NB4 (cell line): ENCODE measurements at regions not wholly inside any gene's neighbourhood (a gene's known extent, or its start where the extent isn't known, plus 50 kb on each side); places are given as distances from the start of the nearest gene placed in this dataset.

Experiments used
- MYC ChIP-seq: IDR thresholded peaks from 2 replicates; pipeline ENCODE4 v1.6.1; 2011; ENCODE audit warnings: low read depth, low read length
- POLR2A ChIP-seq: IDR thresholded peaks from 2 replicates; pipeline ENCODE4 v1.6.1; 2011; ENCODE audit warnings: mild to moderate bottlenecking; ENCODE audit not compliant: insufficient read length; ENCODE audit errors: extremely low read depth
- TF ChIP-seq, protein P1 (sequence below): IDR thresholded peaks from one replicate; pipeline ENCODE4 v1.5.1; 2012; ENCODE audit warnings: low read depth, low read length

GRCh38 chr4:28421221-28421620 lies 1560.6 kb downstream of the STIM2 start:
- TF ChIP-seq, protein P1, sequence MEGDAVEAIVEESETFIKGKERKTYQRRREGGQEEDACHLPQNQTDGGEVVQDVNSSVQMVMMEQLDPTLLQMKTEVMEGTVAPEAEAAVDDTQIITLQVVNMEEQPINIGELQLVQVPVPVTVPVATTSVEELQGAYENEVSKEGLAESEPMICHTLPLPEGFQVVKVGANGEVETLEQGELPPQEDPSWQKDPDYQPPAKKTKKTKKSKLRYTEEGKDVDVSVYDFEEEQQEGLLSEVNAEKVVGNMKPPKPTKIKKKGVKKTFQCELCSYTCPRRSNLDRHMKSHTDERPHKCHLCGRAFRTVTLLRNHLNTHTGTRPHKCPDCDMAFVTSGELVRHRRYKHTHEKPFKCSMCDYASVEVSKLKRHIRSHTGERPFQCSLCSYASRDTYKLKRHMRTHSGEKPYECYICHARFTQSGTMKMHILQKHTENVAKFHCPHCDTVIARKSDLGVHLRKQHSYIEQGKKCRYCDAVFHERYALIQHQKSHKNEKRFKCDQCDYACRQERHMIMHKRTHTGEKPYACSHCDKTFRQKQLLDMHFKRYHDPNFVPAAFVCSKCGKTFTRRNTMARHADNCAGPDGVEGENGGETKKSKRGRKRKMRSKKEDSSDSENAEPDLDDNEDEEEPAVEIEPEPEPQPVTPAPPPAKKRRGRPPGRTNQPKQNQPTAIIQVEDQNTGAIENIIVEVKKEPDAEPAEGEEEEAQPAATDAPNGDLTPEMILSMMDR: no peak
- TF ChIP-seq POLR2A: no peak
- TF ChIP-seq MYC: no peak
